ENCODE measurements at regions not wholly inside any gene's neighbourhood (a gene's known extent, or its start where the extent isn't known, plus 50 kb on each side); places are given as distances from the start of the nearest gene placed in this dataset.

DNA sequence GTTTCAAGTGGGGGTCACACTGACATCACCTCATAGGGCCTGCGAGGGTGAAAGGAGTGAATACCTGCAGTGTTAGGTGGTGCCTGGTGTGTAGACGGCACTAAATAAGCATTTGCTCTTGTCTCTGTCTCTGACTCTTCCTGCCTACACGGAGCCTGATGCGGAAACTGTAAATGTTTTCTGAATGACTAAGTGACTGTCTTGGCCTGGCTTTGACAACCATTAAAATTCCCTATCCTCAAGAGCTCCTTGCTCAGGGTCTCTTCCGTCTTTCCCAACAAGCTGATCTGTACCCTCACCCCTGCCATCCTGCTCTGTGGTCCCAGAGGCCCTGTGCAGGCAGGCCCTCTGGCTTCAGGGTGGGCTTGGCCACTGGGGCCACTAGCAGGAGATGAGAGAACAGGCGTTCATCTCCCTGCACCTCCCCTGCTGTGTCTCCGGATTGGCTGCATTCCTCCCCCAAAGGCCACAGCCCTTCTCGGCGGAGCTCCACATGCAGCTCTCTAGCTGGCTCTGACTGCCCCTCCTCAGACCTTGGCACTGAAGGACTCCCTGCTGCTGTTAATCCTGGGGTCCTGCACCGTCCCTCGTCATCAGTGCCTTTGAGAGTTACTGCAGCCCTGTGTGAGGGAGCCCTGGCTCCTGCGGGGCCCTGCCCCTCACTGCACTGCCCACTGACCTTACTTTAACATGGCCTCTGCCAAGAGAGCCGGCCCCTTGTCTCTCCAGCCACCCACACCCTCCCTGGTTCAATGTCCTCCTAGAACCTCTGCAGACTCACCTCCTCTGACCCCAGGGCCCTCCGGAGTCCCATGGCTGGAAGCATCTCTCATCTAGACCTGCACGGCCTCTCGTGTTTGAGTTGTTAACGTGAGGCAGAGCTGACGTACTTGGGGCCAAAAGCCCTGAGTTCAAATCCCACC is 211.1 kb downstream of the MATN1 start:
- no peak for DNase-seq

DNA sequence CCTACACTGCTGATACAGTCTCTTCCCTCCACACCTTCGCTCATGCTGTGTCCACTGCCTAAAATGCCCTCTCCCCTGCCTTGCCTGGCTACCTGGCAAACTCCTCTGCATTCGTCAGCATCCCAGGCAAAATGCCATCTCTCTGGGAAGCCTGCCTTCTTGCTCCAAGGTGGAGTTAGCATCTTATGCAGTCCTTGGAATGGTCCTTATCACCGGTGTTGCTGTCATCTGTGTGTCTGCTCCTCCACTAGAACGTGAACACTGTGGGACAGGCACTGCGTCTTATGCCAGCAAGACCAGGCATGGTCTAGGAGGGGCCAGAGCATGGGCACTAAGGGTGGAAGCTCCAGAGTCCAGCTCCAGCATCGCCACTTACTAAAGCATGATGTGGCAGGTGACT is 211.8 kb downstream of the MATN1 start:
- no peak for DNase-seq

DNA sequence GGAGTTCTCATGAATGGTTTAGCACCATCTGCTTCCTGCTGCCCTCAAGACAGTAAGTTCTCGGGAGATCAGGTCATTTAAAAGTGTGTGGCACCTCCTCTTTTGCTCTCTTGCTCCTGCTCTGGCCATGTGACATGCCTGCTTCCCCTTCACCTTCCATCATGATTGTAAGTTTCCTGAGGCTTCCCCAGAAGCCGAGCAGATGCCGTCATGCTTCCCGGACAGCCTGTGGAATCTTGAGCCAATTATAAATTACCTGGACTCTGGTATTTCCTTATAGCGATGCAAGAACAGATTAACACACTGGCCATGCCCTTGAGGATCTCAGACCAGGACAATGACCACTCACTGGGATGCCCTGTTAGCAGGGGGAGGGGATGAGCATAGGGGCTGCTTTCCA is 212.3 kb downstream of the MATN1 start:
- DNase-seq: no peak

DNA sequence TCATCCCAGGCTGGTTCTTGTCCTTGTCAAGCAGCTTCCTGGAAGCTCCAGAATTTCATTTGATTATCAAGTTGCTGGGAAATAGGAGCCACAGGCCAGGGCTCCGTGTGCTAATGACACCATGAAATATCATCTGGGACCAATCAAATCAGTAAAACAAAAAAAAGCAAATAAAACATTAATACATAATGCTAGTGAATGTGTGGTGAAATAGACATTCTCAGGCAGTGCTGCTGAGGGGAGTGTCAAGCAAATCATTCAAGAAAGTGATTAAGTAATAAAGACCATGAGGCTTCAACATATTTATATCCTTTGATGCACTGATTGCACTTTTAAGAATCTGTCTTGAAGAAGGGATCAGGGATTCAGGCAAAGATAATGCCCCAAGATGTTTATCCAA is 213.7 kb downstream of the MATN1 start:
- DNase-seq: no peak

DNA sequence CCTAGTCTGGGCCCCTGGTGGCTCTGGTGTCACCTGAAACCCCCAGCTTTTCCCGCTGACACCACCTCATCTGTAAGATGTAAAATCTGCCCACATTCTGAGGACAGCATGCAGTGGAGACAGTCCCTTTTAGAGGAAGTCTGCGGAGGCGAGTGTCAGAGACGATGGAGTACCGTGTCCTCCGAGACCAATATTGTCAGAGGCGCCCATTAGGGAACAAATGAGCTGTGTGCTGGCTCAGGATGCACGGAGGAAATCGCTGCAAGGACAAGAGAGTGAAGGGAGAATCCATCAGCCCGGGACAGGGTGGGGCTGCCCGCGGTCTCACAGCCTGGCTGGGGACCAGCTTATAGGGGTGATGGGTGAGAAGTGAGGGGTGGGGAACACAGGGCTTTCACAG is 214.8 kb downstream of the MATN1 start:
- DNase-seq: no peak

DNA sequence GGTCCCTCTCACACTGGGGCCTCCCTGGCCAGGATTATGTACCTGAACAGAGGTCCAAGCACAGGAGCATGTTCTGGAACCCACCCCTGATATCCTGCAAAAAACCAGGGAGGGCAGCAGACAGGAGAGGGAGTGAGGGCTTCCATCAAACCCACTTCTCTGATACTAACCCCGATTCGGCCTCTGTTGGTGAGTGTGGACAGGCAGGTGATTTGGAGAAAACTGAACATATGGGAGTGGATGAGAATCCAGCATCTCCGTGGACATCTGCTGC is 215.3 kb downstream of the MATN1 start:
- no peak for DNase-seq

DNA sequence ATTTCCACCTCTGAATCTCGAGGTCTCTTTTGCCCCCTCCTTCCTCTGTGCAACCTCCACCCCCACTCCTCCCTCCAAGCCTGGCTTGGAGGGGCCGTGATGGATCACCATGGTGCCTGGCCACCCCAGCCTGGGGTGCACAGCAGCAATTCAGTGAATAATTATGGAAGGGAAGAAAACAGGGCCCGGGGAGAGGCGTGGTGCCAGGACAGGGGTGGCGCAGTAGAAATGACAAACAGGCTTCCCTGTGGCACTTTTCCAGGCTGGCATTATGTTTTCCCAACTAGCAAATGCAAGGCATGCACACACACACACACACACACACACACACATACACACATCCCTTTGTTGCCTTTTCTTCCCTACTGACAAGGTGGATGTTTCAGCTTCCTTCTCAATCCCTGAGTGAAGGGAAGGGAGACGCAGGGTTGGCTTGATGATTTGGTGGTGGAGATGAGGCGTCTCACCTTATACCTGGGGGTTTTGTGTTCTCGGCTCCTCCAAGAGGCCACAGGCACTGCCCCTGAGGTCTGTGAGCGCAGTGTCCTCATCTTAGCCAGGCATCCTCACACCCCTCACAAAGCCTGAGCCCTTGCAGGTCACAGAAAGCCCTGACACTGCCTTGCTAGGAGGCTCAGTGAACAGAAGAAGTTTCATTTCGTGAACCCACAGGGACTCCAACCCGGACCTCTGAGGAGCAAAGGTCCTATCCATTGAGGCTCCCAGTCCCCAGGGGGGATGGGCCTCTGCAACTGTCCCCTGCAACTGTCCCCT is 215.8 kb downstream of the MATN1 start:
- DNase-seq: peak; percentile 9

DNA sequence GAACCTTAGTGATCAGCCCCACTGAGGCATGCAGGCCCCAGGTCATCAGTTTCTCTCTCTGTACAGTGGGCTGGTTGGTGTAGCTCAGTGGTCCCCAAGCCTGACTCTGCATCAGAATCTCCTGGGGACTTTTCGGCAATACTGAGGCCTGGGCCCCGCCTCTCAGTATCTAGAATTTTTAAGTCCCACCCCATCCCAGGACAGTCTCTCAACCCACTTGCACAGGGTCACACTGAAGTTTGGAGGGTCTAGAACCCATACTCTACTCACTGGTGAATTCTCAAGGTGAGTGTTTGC is 216.4 kb downstream of the MATN1 start:
- no peak for DNase-seq

DNA sequence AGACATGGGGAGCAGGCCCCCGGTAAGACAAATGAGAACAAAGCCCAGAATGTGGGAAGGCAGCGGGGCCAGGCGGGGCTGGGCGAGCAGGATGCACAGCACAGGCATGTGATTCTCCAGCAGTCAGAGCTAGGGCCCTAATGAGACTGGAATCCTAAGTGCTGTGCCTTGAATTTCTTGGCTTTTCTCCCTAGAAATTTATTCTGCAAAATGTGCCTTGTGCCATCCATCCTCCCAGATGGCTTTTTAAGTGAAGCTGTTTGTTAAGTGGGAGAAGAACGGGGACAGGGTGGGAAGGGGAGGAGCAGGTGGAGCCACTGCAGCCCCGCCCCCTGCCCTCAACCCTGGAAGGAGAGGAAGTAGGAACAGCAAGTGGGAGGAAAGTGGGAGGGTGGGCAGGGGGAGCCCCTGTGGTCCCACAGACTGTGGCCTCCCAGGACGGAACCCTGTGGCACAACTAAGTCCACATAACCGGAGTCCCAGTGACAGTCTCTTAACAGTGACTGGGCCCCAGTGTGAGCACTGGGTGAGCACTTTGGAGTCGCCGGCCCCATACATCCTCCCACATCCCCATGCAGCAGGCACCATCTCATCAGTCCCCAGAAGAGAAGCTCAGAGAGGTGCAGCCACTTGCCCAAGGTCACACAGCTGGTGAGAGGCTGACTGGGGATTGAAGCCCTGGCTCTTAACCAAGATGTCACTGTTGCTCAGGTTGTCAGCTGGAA is 216.9 kb downstream of the MATN1 start:
- DNase-seq: no peak

DNA sequence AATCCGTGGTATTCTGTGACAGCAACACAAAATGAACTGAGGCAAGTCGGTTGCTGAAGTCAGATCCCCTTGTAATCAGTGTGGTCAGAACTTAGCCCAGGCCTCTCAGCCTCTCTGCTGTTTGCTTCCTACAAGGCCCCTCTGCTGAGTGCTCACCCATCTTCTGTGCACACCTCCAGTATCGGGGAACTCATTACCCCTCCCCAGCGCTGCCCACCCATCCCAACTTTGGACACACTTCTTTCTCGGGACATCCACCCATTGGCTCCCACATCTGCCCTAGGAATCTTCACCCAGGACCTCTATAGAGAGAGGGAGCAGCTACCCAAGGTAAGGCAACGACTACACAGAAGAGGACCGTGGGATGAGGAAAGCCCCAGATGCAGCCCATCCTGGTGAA is 217.5 kb downstream of the MATN1 start:
- no peak for DNase-seq

DNA sequence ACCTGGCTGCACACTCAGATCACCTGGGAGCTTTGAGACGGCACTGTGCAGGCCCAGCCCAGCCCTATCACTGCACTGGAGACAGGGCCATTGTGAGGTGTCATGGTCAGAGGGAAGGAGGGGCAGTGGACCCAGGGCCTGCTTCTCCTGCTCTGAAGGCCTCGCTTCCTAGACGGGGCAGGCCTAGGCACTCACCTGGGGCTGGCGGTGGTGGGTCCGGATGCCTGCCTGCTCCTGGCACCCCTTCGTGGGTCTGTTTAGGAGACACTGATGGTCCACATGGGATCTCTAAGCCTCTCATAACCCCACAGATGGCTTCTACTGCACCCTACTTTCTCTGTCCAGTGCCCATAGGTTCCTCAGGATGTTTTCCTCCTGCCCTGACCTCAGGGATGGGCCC is 230.9 kb downstream of the MATN1 start:
- DNase-seq: no peak

DNA sequence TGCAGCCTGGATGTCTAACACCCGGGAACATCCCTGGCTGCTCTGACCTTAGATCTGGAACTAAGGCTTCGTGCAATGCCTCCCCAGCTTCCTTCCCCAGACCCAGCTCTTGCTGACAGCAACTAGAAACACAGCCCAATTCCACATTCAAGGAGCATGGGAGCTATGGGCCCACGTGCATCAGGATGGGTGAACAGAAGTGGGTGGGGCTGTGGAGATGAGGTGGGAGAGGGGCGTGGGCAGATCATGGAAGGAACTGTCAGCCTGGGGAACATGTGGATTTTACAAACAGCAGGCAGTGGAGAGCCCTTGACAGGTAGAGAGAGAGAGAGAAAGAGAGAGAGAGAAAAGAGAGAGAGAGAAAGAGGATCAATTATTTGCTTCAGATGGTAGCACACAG is 231.6 kb downstream of the MATN1 start:
- DNase-seq: no peak

DNA sequence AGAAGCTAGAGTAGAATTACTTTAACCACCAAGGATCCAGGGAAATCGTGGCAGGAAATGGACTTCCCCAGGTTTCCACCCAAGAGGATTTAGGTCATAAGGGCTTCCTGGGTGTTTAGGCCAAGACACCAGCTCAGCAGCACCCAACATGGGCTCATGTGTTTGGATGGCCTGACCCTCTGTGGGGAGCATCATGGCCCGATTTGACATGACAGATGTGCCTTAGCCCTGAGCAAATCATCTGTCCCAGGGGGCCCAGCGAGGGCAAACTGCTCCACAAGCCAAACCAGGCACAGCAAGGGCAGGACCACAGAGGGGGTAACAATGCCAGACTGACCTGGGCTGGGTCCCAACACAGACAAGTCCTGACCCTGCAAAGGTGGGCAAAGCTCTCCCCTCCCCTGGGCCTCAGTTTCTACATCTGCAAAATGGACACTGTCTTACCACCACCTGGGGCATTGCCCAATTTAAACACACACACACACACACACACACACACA is 232.8 kb downstream of the MATN1 start:
- DNase-seq: no peak

DNA sequence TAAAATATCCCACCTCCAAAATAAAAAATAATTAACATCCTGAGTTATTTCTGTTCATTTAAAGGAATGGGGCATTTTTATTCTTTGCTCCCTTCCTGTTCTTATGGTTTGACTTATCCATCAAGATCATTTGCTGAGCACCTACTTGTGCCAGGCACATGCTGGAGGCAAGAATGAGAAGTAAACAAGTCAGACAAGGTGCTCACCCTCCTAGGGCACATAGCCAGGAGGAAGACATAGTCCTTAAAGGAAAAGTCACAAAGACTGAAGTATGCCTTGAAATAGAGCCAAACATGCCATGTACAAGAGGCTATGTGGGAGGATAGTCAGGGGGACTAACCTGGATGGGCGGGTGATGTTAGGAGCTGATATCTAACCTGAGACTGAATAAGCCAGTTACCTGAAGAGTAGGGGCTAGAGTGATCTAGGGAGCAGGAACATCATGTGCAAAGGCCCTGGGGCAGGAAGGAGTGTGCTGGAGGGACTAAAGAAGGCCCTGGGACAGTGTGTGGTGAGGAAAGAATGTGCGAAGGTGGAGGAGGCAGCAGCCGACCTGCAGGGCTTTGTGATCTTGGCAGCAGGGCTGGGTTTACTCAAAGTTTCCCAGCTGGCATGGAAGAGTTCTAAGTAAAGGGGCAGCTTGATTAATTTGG is 233.5 kb downstream of the MATN1 start:
- no peak for DNase-seq

DNA sequence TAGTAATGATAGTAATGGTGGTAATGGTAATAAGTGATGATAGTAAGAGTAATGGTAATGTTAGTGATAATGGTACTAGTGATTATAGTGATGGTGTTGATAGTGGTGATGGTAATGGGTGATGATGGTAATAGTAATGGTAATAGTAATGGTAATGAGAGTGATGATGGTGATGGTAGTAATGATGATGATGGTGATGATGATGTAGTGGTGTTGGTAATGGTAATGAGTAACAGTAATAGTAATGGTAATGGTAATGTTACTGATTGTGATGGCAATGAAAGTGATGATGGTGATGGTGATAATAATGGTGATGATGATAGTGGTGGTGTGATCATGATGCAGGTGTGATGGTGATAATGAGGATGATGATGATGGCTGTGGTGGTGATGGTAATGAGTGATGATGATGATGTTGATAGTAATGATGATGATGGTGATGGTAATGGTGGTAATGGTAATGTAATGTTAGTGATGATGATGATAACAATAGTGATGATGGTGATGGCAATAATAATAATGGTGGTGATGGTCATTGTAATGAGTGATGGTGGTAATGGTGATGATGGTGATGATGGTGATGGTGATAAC is 235.0 kb downstream of the MATN1 start:
- no peak for DNase-seq

DNA sequence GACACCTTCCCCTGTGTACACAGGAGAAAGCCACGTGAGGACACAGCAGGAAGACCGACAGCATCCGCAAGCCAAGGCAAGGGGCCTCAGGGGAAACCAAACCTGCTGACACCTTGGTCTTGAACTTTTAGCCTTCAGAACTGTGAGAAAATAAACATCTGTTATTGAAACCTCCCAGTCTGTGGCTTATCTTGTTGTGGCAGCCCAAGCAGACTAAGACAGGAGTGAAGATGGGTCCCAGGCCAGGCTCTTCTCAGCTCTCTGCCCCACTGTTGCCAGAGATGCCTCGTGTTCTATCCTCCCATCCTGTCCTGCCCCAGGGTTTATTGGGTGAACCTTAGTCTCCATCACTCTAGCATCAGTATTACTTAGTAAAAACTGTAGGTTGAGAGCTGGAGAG is 236.3 kb downstream of the MATN1 start:
- DNase-seq: no peak

DNA sequence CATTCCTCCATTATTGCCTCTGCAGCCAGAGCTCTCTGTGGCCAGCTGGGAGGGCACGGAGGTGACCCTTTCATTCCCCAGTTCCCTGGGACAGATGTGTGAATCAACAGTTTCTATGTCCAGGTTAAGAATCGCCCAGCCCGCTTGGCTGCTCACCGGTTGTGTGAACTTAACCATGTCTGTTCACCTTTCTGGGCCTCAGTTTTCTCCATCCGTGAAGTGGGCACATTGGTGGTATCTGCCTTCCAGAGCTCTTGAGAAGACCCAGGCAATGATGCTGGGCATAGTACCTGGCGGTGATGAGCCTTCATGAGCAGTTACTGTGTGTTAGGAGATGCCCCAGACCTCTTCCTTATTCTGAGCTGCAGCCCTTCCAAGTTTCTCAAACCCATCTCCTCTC is 238.3 kb downstream of the MATN1 start:
- no peak for DNase-seq

DNA sequence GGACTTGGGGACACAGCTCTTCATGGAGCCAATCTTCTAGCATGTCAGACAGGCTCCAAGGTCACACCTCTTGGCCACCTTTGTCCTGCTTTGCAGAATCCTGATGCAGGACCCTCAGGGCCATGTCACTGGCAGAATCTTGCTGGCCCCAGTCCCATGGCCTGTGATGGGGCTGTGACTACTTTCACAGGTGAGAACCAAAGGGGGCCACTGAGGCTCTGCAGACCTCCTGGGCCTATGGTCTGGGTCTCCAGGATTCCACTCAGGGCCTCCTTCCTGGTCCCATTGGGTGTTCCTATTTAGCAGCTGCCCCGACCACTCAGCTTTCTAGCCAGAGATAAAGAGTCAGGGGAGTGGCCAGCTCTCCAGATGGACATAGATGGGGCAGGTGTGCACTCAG is 238.7 kb downstream of the MATN1 start:
- DNase-seq: no peak

DNA sequence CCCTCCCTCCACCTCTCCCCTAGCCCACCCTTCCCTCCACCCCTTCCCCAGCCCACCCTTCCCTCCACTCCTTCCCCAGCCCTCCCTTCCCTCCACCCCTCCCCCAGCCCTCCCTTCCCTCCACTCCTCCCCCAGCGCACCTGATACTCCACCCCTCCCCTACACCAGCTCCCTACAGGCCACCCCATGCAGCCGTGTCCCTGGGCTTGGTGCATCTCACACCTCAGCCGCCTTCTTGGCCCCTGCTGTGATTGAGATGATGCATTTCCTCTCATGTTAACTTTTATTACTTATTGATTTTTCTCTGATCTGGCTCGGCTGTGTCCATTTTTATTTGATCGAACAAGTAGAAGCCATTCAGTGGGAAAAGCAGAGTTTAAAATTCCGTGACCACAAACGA is 243.8 kb downstream of the MATN1 start:
- DNase-seq: no peak

DNA sequence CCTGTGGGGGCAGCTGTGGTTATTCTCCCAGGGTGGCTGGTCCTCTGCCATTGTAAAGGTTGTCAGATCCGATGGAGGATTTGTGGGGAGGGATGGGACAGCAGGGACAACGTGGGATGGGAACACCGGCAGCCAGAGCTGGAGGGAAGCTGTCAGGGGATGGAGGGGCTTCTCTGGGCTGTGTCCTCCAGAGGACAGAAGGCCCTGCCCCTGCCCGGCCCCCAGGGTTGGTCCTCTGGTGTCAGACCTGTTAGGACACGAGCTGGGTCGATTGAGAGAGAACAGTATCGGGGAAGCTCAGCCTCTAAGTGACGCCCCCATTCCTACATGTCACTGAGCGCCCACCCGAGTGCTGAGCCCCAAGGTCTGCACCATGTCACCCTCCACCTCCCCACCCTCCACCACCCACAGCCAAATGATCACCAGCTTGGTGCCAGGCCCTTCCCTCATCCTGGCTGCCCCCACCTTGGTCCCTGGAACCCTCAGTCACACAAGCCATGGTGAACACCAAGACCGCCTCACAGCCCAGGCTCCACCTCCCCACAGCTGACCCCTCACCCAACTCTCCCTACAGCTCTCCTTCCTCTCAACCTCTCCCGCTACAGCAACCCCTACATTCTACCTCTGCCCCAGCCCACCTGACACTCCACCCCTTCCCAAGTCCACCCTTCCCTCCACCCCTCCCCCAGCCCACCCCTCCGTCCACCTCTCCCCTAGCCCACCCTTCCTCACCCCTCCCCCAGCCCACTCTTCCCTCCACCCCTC is 244.4 kb downstream of the MATN1 start:
- no peak for DNase-seq

DNA sequence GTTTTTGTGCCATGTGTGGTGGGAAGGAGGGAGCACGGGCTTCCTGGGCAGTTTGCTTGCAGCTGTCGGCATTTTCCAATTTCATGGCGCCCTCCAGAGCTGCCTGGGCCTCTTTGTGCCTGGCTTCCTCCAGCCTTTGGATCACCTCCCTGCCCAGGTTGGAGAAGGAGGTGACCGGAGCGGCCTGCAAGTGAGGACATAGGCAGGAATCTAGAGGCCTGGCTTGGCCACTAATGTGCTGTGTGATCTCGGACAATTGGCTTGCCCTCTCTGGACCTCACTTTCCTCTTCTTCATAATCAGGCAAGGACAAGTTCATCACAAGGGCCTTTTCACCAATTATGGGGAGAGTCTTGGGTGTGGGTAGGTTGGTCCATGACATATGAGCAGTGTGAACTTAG is 245.1 kb downstream of the MATN1 start:
- no peak for DNase-seq

DNA sequence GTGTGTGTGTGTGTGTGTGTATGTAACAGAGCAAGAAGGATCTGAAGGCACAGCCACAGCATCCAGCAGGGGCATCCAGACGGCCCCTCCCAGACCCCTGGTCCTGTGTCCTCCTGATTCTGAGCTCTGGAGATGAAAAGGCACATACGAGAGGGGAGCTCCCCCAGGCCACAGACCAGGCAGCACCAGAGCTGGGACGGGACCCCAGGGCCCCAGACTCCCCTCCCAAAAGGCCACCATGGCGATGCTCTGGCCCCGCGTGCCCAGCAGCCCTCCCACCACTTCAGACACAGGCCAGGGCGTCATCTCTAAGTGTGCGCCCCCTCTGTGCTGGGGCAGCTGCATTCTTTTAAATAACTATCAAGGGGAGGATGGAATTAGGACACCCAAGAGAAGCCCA is 245.8 kb downstream of the MATN1 start:
- DNase-seq: no peak
